ENCODE measurements at regions not wholly inside any gene's neighbourhood (a gene's known extent, or its start where the extent isn't known, plus 50 kb on each side); places are given as distances from the start of the nearest gene placed in this dataset.

- H3K4me3 ChIP-seq = no peak overlapping the region
- H3K9me3 ChIP-seq = no peaks in the 10 kb centered on the region
- intact Hi-C loops (cut with DNase I) = loop anchor here (5.0 to 10.0 kb wide), 2 partner anchors 159 to 251 kb away; partner anchors contain the start of gene BBX
- no peaks in the 10 kb centered on the region for H3K36me3 ChIP-seq
- no peak overlapping the region for H3K27ac ChIP-seq (replicated peaks in 1 of 4)
- no peak for DNase-seq (ENCODE audit: extremely low spot score)
- peaks cover 0 to 6% (median 0%) of the 10 kb centered on the region in 4 donors for H3K4me1 ChIP-seq
- TF ChIP-seq EP300 (IDR thresholded peaks at IDR 0.05) (no peak), CTCF (IDR thresholded peaks at IDR 0.05) (no peak), POLR2A (IDR thresholded peaks at IDR 0.05; ENCODE audit: low read depth) (no peak), POLR2AphosphoS5 (IDR thresholded peaks at IDR 0.05) (no peak)
- H3K27me3 ChIP-seq = no peaks in the 10 kb centered on the region
- 89% methylated on average over 2 of the region's 2 CpGs for WGBS
Measured at GRCh38 chr3:107273771-107274170, 103.5 kb upstream of the CCDC54 start.

- no peaks in the 10 kb centered on the region for H3K36me3 ChIP-seq
- no peaks in the 10 kb centered on the region for H3K27me3 ChIP-seq
- TF ChIP-seq POLR2AphosphoS5 (IDR thresholded peaks at IDR 0.05) (no peak), POLR2A (IDR thresholded peaks at IDR 0.05; ENCODE audit: low read depth) (no peak), CTCF (IDR thresholded peaks at IDR 0.05) (no peak), EP300 (IDR thresholded peaks at IDR 0.05) (no peak)
- no peak for DNase-seq (ENCODE audit: extremely low spot score)
- no peak overlapping the region for H3K4me3 ChIP-seq
- WGBS = 87% methylated on average over 2 of the region's 2 CpGs
- intact Hi-C loops (cut with DNase I) = loop anchor here (10.0 kb wide), 1 partner anchor 249 kb away; the partner anchor contains the start of gene BBX
- H3K4me1 ChIP-seq = peaks cover 0 to 6% (median 0%) of the 10 kb centered on the region in 4 donors
- no peaks in the 10 kb centered on the region for H3K9me3 ChIP-seq
- H3K27ac ChIP-seq (replicated peaks in 1 of 4) = no peak overlapping the region
Measured at GRCh38 chr3:107275511-107275910, 101.7 kb upstream of the CCDC54 start.

GRCh38 chr3:107283948-107284347 is 93.3 kb upstream of the CCDC54 start:
- Histone ChIP-seq H3K27ac (replicated peaks in 1 of 4) (no peak overlapping the region), H3K9me3 (no peaks in the 10 kb centered on the region), H3K36me3 (no peaks in the 10 kb centered on the region), H3K4me1 (peaks cover 0 to 9% (median 0%) of the 10 kb centered on the region in 4 donors), H3K4me3 (no peak overlapping the region), H3K27me3 (no peaks in the 10 kb centered on the region)
- intact Hi-C loops (cut with DNase I) = no loop called here
- DNase-seq (ENCODE audit: extremely low spot score) = no peak
- TF ChIP-seq POLR2AphosphoS5 (IDR thresholded peaks at IDR 0.05) (no peak), CTCF (IDR thresholded peaks at IDR 0.05) (no peak), POLR2A (IDR thresholded peaks at IDR 0.05; ENCODE audit: low read depth) (no peak), EP300 (IDR thresholded peaks at IDR 0.05) (no peak)
- 86% methylated on average over 3 of the region's 3 CpGs for WGBS

GRCh38 chr3:107284612-107285011 is 92.6 kb upstream of the CCDC54 start:
- Histone ChIP-seq H3K27ac (replicated peaks in 1 of 4) (no peak overlapping the region), H3K4me3 (no peak overlapping the region), H3K9me3 (no peaks in the 10 kb centered on the region), H3K4me1 (peaks cover 0 to 9% (median 0%) of the 10 kb centered on the region in 4 donors), H3K36me3 (no peaks in the 10 kb centered on the region), H3K27me3 (no peaks in the 10 kb centered on the region)
- no peak for TF ChIP-seq POLR2AphosphoS5 (IDR thresholded peaks at IDR 0.05)
- intact Hi-C loops (cut with DNase I) = no loop called here
- DNase-seq (ENCODE audit: extremely low spot score) = no peak
- WGBS = 57% methylated on average over 1 of the region's 1 CpG

- 83% methylated on average over 2 of the region's 2 CpGs for WGBS
- intact Hi-C loops (cut with DNase I) = no loop called here
- H3K27me3 ChIP-seq = no peaks in the 10 kb centered on the region
- no peak overlapping the region for H3K27ac ChIP-seq (replicated peaks in 1 of 4)
- TF ChIP-seq EP300 (IDR thresholded peaks at IDR 0.05) (no peak), CTCF (IDR thresholded peaks at IDR 0.05) (no peak), POLR2AphosphoS5 (IDR thresholded peaks at IDR 0.05) (no peak), POLR2A (IDR thresholded peaks at IDR 0.05; ENCODE audit: low read depth) (no peak)
- peaks cover 0 to 9% (median 0%) of the 10 kb centered on the region in 4 donors for H3K4me1 ChIP-seq
- no peak for DNase-seq (ENCODE audit: extremely low spot score)
- no peaks in the 10 kb centered on the region for H3K36me3 ChIP-seq
- H3K4me3 ChIP-seq = no peak overlapping the region
- H3K9me3 ChIP-seq = no peaks in the 10 kb centered on the region
Measured at GRCh38 chr3:107285197-107285596, 92.0 kb upstream of the CCDC54 start.

Measured in esophagus muscularis mucosa (tissue), 4 donors.